Inflammatory macrophage treated with lipopolysaccharide for 4 hours (primary cell): ENCODE measurements at regions not wholly inside any gene's neighbourhood (a gene's known extent, or its start where the extent isn't known, plus 50 kb on each side); places are given as distances from the start of the nearest gene placed in this dataset.
A peak's percentile ranks its signal among the peaks of the same experiment; 100 is the strongest.

Experiments
- DNase-seq: peaks from one replicate; pipeline ENCODE4 v3.0.0-alpha.2; 2020

DNA sequence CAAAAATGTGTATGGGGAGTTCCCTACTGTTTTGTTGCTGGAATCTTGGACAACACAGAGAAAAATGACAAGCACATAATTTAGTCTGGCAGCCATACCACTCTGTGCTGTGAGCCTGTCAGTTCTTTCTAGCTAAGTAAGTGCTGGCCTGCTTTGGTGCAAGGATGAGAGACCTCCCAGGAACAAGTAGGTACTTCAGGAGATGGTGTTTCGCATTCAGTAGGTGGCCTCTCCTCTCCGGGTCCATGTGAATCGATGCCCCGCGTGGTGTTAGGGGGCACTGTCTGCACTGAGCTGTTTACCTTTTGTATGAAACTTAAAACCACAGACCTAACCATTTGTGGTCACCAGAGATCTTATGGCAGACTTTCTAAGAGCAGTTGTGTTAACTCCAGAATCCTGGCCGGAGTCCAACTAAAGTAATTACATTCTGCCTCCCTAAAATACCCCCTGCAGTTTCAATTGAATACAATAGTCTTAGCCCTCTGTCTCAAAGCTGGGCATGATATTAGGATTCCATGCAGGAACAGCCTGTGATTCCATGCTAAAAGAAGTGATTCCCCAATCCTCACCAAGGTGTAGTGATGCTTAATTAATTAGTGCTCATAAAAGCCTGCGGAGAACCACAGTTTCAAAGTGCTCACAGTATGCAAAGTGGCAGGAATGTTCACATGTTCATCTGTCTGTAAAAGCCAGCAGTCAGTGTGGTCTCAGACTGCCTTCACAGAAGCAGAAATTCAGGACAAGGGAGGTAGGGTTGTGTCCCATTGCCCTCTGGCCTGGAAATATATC, 64.2 kb downstream of the LLPH start:
- no peak for DNase-seq

DNA sequence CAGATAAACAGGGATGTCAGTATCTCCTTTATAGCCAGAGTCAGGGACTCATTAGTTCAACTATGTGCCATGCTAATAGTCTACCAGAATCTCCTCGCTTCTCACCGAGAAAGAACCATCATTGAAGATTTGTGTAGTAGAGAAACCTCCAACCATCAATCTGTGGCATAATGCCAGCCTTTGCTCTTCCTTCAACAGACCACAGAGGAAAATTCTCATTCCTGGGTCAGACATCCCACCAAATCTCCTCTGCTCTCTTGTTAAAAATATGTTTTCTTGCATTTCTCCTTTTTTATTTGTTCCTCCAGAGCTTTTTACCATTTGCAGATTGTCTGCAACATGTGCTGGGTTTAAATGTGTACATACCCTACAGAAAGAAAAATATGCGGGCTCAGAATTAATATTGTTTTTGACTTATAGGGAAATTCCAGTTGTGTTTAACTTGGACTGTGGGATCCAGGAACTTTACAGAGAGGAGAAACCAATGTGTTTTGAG, 64.9 kb downstream of the LLPH start:
- DNase-seq = no peak

DNA sequence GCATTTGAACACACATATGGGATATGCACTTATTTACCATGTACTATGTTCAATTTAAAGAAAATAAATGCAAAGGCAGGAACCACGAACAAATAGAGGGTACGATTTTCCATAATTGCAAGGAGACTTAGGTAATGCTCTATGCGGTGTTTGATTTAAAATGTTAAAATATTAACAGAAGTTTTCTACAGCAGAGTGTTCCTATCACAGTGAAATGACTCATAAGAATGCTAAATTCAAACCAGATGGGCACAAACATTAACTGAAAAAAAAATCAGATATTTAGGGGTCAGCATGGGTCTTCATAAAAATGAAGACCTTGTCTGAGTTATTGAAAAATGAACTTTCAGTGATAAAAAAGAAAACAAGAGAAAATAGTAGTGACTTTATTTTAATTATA, 65.4 kb downstream of the LLPH start:
- no peak for DNase-seq

DNA sequence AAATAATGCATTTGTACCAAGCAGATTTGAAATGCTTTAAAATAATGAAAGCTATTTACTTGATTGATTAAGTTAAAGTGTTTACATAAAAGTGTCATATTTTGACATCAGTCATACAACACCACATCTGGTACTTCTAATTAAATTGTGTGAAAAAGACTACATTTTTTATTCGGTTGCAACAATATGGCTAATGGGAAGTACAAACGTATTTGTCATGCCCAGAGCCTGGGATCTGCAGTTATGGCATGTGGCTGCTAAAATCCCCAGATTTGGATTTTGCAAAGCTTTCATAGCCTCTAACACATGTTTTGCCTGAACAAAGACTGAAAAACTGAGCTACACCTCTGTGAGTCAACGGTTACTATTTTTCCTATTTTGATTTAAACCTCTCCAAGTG, 66.6 kb downstream of the LLPH start:
- no peak for DNase-seq

DNA sequence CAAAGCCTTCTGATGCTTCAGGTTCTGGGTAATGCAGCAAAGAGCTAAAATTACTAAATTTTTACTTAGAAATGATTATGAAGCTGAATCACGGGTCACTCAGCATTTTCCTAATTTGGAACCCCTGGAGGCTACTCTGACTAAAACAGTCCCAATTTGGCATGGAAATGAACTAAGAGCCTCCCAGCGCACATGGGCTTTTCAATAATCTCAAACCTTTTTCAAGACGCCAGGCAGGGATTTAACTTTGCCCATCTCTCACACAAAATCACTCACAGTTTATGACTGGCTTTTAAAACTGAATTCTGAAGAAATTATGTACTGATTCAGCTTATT, 68.3 kb downstream of the LLPH start:
- DNase-seq = no peak

DNA sequence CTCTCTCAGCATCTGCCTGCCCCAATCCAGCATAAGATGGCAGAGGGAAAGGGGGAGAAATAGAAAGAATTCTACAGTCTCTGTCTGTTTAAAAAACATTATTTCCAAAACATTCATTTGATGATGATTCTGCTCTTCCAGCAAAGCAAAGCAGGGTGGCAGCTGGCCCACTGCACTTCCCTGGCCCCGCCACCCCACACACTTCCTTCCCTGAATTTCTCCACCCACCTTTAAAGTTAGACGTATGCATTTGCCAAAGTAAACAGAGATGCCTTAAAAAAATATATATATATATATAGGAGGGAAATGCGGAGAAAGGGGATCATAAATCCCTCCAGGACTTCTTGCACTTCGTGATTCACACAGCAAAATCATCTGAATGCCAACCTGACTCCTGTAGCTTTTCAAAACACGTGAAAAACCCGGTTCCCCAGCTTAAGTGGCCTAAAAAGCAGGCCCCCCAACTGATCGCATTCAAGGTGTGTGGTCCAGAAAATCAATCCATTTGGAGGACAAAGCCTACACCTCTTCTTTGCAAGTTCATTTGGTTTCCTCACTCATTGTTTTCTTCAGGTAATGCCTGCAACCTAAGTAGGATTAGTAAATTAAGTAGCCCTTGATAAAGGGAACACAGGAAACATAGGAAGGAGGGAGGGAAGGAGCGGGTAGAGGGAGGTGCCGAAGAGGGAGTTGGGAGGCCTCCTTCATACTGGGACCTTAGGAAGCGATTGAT, 68.8 kb downstream of the LLPH start:
- DNase-seq = no peak

DNA sequence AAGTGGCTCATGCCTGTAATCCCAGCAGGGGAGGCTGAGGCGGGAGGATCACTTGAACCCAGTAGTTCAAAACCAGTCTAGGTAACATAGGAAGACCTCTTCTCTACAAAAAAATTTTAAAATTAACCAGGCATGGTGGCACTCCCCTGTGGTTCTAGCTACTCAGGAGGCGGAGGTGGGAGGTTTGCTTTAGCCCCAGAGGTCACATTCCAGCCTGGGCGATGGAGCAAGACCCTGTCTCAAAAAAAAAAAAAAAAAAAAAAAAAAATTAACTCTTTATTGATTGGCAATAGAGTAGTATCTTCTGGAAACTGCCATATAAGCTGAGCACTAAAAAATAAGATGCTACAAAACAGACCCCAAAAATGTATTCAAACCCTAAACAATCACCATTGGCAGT, 69.5 kb downstream of the LLPH start:
- DNase-seq = no peak

DNA sequence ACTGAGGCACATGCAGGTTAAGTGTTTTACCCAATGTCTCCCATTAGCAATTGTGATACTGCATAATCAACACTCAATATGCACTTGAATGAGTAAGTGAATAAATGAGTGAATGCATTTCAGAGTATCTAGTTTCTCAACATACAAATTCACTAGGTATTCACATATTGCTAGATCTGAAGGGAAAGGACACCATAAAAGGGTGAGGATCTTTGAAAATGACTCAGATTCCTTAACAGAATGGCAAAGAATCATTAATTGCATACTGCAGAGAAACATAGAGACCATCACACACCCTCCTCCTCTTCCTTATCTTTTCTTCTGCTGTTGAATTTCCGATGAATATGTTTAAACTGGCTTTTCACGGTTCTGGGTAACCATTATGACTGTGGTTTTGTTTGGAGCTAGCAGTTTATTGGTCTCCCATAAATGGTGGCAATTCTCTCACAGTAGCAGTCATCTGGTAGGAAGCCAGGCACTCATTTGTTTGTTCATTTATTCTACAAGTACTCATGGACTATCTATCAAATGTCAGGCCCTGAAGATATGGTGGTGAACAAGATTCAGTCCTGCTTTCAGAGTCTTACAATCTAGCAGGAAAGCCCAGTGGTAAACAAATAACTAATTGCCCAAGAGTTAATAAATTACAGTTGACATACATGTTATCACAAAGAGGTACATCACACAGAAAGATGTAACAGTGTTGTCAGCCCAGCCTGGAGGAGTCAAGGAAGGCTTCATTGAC, 70.2 kb downstream of the LLPH start:
- no peak for DNase-seq

DNA sequence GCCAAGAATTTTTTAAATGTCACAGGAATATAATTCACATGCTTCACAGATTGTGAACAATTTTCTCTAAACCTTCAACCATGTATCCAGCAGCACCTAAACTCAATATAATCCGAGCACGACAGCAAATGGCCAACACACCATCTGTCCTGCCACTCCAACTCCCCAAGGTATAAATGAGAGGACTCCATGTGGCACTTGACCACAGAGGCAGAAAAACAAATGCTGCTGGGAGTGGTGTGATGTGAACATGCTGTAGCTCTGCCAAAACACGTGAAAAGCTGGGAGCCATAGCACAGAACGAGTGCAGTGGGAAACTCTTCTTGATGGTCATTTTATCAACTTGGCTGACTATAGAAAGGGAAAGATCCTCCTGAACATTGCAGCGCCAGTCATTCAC, 70.9 kb downstream of the LLPH start:
- no peak for DNase-seq

DNA sequence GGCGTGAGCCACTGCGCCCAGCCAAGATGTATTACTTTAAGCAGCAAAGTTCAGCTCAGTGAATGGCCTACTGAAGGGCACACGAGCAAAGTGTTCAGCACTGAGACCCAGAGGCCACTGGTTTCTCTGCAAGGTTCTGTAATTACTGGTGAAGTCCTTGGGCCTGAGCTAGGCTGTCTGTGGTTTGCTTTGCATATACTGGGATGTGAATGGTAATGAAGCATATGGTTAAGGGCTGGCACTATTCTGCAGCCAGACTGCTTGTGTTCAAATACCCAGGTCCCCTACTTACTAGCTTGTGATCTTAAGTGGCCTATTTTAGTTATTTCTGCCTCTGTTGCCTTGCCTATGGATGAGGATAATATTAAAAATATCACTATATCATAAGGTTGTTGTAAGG, 72.0 kb downstream of the LLPH start:
- DNase-seq = no peak

DNA sequence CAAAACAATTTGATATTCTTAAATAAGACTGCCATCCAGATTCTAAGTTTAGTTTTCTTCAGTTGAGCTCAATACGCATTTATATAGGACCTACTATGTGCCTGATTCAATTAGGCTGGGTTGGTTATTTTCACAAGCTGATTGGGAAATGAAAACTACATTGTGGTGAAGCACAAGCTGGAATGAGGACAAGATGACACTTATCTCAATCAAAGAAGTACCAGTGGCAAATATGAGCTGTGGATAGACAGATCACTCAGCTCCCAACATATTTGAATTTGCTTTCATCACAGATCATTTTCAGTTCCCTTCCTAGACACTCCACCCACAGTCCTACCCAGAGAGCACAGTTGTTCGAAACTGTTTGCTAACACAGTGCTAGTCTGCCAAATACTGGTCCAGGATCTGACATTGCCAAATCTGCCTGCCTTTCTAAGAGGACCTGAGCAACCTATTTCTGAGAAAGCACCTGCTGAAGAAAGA, 74.7 kb downstream of the LLPH start:
- DNase-seq = peak; percentile 88

DNA sequence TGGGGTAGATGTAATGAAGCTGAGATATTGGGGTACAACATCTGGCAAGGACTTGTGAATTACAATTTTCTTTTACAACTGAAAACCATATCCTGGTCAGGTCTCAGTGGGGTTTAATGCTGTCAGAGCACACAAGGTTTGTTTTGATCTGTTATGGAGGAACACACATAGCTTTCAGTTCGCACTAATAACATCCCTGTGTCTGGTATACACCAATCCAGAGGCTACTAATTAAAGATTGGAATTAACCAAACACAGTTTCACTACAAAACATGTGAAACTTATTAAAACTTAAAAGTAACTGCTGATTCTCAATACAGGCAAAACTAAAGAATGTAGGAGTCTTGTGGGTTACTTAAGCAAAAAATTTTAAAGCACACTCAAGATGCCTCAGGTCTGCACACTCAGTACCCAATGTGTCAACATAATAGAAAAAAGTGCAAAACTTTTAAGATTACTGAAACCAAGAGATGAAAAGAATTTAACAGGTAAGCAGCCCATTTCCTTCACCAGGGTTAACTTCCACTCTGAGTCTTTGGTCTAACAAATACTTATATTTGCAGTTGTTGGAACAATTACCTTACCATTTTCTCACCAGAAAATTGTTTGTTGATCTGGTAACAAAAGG, 77.4 kb downstream of the LLPH start:
- DNase-seq = no peak

DNA sequence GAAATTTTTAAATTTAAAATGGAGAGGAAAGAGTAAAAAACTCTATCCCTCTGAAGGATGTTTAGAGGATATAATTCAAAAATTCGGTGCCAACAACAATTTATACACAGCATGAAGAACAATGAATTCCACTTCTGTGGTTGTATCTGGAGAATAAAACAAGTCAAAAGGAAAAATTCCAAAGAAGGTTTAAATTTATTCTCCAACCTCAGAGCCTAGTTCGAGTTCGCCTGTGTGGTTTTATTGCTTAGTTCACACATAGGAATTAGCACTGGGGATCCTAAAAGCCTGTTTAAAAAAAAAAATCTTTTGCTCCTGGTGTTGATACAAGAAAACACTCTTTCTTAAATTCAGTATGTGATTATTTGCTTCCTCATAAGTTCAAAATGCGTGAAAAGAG, 79.2 kb downstream of the LLPH start:
- no peak for DNase-seq

DNA sequence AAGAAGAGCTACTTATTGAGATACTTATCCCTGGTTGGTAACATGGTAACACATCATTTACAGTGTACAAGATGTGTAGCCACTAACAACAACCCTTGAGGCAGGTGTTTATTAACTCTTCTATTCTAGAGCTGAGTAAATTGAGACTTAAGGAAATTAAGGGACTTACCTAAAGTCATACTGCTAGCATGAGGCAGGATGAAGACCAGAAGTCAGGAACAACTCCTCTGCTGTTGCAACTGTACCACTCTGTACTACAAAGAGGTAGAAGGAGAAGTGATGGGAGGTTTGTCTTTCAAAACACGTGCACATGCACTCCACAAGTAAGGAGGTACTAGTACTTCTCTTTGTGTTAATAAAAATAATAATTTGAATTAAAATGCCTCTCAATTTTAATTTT, 79.9 kb downstream of the LLPH start:
- DNase-seq = no peak

DNA sequence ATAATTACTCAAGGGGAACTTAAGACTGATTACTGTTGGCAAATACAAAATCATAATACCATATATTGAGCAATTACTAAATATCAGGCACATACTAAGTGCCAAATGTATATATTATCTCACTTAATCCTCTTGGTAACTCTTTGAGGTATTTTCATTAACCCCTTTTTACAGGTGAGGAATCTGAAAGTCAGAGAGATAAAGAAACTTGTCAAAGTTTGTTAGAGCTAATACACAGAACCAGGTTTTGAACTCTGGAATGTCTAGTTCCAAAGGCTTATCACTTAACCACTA, 80.3 kb downstream of the LLPH start:
- DNase-seq = no peak

DNA sequence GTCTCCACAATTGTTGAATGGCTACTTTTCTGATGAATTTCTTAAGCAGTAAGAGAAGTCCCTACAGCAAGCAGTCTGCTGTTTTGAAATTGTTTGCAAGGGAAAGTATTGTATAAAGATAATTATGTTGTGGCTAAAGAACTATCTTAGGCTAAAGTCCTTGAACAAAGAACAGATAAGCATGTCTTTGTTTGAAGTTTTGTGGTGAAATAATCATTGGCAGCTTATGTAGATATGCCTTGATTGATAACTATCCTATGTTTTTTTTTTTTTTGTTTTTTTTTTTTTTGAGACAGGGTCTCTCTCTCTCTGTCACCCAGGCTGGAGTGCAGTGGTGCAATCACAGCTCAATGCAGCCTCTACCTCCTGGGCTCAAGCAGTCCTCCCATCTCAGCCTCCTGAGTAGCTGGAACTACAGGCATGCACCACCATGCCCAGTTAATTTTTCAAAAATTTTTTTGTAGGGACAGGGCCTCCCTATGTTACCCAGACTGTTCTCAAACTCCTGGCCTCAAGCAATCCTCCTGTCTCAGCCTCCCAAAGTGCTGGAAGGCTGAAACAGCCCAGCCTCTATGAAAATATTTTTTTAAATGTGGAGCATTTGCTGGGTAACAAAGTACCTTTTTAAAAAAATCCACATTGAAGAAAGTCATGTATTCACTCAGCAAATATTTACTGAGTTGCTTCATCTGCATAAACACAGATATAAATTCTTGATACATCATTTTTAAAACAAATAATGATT, 80.8 kb downstream of the LLPH start:
- DNase-seq = no peak

DNA sequence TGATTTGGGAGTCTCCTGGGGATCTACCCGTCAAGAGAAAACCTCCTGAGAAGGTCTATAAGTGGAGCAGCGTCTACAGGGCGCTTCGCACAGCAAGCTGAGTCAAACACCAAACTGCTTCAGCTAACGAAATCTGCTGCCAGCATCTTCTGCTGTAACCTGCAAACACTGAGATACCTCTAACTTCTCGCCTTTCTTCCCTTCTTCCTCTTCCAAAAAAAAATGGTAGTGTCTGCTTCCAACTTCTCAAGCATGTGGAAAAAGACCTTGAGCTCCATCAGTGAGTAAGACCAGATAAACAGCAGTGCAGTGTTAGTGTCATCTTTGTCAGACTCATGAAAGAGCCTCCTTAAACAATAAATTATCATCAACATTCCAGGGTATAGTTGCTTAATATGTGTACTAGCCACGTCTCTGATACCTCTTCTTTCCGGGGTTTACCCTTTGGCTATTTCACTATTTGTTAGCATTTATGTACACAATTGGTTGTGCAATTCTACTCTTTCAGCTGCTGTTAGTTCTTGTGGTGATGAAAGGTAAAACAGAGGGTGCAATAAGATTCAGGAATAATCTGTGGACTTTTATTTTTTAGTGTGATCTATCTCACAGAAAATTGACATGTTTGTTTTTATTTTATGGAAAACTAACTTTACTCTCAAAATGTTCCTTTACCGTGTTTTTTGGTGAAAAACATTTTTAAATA, 81.6 kb downstream of the LLPH start:
- DNase-seq = peak; percentile 29

DNA sequence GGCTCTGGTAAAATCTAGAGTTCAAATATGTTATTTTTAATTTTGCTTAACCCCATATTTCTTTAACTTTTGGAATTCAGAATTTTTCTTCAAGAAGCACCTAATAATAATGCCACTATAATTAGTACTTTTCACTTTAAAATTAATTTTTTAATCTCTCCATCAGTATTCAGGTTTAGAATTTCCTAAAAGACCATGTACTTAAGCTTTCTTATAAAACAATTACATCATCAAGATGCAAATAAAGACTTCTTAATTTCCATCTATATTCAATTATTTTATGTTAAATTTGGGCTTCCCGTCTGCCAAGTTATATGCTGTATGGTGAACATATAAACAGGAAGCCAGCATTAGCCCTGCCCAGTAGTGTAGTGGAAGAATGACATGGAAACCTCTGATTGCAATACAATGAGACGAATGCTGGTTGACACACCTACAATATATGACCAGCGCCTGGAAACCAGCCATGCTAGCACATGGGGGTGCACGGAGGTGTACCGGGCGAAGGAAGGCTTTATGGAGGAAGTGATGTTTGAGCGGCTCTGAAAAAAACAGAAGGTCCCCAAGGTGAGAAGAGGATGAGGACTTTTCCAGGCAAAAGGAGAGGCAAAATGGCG, 82.2 kb downstream of the LLPH start:
- no peak for DNase-seq

DNA sequence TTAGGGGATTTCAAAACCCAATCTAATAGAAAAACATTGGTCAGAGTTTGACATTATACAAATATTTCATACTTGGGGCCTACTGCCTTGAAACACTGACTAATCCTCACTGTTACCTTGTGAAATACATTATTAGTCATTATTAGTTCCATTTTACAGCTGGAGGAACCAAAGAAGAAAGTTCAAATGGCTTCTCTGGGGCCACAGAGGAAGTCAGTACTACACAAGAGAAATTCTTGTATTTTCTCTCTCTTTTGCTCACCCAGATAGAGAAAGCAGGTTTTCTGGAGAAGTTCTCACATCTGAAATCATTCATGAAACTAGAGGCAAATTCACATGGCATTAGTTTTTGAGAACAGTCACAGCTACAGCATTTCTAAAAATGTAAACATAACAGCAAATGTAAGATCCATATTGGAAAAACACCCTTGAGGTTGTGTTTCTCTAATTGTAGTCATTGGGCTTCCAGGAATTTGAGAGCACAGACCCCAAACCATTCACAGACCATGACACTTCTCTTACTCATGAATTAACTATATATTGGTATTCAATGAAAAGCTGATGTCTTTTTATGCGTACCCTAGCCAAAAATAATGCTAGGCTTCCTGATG, 83.0 kb downstream of the LLPH start:
- peak; percentile 91 for DNase-seq

DNA sequence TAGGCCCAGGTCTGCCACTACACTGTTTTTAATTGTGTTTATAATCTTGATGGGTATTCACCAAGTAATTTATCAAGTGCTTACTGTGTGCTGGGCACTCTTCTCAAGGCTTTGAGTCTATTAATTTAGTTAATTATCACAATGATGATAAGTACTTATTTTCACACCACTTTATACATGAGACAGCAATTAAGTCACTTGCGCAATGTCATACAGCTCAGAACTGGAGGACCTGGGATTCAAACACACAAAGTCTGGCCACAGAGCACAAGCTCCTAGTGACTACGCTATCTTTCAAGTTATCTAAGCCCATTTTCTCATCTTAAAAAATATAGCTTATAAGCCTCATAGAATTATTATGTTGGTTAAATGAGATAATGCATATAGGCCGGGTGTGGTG, 85.0 kb downstream of the LLPH start:
- no peak for DNase-seq

DNA sequence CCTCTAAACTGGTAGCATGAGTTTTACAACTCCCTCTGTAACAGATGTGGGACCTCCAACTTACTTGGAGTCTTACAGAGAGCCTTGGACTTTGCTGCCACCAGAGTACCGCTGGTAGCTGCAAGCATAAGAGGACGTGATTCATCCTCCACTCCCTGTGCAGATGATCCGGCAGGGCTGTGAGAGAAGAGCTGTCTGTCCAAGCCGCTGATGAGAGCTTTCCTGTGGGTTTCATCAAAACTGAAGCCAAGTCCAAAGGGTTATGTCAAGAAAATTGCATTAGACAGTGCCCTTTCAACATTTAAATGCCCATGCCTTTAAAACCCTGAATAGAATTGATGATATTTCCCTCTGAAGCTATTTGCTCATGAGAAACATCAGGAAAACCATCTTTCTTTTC, 85.8 kb downstream of the LLPH start:
- no peak for DNase-seq
